Activated CD4-positive, alpha-beta T cell treated with anti-CD3 and anti-CD28 coated beads, Interleukin-2, amount 10 ng/mL, durations not matched to agents 24 days and 14 days (primary cell): ENCODE measurements at regions not wholly inside any gene's neighbourhood (a gene's known extent, or its start where the extent isn't known, plus 50 kb on each side); places are given as distances from the start of the nearest gene placed in this dataset.

Experiments used
- DNase-seq: peaks from one replicate; pipeline ENCODE4 v3.0.0; 2022
- H3K27ac Mint-ChIP-seq: one replicate; pipeline ENCODE4 v1.8.0; 2022; ENCODE audit warnings: mild to moderate bottlenecking, mixed read lengths
- H3K27me3 Mint-ChIP-seq: one replicate; pipeline ENCODE4 v1.8.0; 2022; ENCODE audit warnings: mixed read lengths
- H3K36me3 Mint-ChIP-seq: one replicate; pipeline ENCODE4 v1.8.0; 2022; ENCODE audit warnings: low read depth, mild to moderate bottlenecking, mixed read lengths
- H3K4me1 Mint-ChIP-seq: one replicate; pipeline ENCODE4 v1.8.0; 2021; ENCODE audit warnings: mixed read lengths
- H3K4me3 Mint-ChIP-seq: one replicate; pipeline ENCODE4 v1.8.0; 2022; ENCODE audit warnings: mild to moderate bottlenecking, moderate library complexity, mixed read lengths
- H3K9me3 Mint-ChIP-seq: one replicate; pipeline ENCODE4 v1.8.0; 2021; ENCODE audit warnings: mixed read lengths
- intact Hi-C: fragments of 100-400 bp; cut with micrococcal nuclease; formaldehyde crosslinking; loops from one replicate; pipeline ENCODE4 v1.15.1; 2023

DNA sequence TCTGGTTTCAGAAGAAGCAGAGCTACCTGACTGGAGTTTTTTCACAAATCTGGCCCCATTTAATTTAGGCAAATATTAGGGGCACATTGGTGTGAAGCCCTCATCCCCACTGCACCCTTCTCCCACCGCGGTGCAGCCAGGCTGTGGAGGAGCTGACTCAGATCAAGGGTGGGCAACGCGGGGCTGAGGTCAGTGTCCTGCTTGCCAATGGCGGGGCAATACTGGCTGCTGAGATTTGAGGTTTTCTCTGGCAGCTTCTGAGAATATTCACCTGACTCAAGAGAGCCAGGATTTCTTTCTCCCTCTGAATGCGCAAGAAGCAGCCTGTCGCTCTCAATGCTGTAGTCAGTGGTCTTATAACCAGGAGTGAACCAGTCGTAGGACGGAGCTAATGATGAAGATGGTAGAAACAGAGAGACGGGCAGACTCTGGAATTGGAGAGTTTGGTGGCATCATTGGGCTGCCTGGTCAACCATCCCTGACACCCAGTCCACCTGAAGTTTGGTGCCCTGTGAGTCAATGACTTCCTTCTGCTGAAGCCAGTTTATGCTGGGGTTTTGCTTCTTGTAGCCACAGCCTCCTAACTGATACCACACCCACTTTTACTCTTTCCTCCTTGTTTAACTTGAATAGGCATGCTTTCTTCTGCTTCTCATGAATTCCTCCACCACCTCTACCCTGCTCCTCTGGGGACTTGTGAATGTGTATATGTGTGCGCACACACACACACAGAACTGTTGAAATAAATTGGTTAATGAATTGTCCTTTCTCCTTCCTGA, 123.7 kb upstream of the CTBP2 start:
- Mint-ChIP-seq H3K4me3 (no peak overlapping the region), H3K27me3 (no peaks in the 10 kb centered on the region)

GRCh38 chr10:125283191-125283835, 123.0 kb upstream of the CTBP2 start:
- Mint-ChIP-seq H3K27me3 (no peaks in the 10 kb centered on the region), H3K4me3 (no peak overlapping the region), H3K4me1 (no peaks in the 10 kb centered on the region), H3K36me3 (no peaks in the 10 kb centered on the region), H3K9me3 (peaks cover 6% of the 10 kb centered on the region), H3K27ac (no peak overlapping the region)
- DNase-seq, result no peak
- intact Hi-C loops, result no loop called here

More for the DNA sequence above, 123.7 kb upstream of the CTBP2 start:
- Mint-ChIP-seq H3K27ac (no peak overlapping the region), H3K36me3 (no peaks in the 10 kb centered on the region), H3K9me3 (peaks cover 6% of the 10 kb centered on the region), H3K4me1 (no peaks in the 10 kb centered on the region)
- no peak for DNase-seq
- intact Hi-C loops, result no loop called here

GRCh38 chr10:125281091-125281490, 120.7 kb upstream of the CTBP2 start:
- intact Hi-C loops, result no loop called here
- Mint-ChIP-seq H3K4me1 (no peaks in the 10 kb centered on the region), H3K4me3 (no peak overlapping the region), H3K36me3 (no peaks in the 10 kb centered on the region), H3K9me3 (no peaks in the 10 kb centered on the region), H3K27me3 (no peaks in the 10 kb centered on the region), H3K27ac (no peak overlapping the region)
- DNase-seq, result no peak

- H3K27me3 Mint-ChIP-seq, result no peaks in the 10 kb centered on the region
- intact Hi-C loops, result no loop called here
- no peak for DNase-seq
- no peak overlapping the region for H3K4me3 Mint-ChIP-seq
- no peaks in the 10 kb centered on the region for H3K4me1 Mint-ChIP-seq
- no peaks in the 10 kb centered on the region for H3K36me3 Mint-ChIP-seq
- H3K27ac Mint-ChIP-seq, result no peak overlapping the region
- no peaks in the 10 kb centered on the region for H3K9me3 Mint-ChIP-seq
Observed at GRCh38 chr10:125276133-125276532, 115.8 kb upstream of the CTBP2 start.

GRCh38 chr10:125274961-125275360, 114.6 kb upstream of the CTBP2 start:
- H3K27ac Mint-ChIP-seq, result no peak overlapping the region

DNA sequence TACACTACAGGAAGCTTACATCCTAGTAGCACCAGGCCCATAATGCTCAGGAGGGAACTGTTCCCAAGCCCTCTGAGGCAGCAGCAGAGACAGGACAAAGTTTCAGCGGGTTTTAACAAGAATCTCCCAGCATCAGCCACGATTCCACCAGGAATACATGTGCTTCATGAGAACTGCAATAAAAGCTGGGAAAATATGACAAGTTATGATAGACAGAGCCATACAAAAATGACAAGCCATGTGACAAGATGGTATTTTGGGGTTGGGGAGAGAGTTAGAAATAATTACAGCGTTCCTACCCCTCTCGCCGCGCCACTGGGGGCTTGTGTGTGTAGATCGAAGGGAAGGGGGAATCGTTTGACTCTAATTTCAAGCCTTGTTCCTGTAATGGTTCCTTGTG, 112.7 kb upstream of the CTBP2 start:
- Mint-ChIP-seq H3K36me3 (no peaks in the 10 kb centered on the region), H3K27me3 (no peaks in the 10 kb centered on the region), H3K4me3 (no peak overlapping the region), H3K4me1 (no peaks in the 10 kb centered on the region), H3K9me3 (no peaks in the 10 kb centered on the region), H3K27ac (no peak overlapping the region)
- DNase-seq, result no peak
- intact Hi-C loops, result no loop called here

More at GRCh38 chr10:125274961-125275360, 114.6 kb upstream of the CTBP2 start:
- H3K36me3 Mint-ChIP-seq, result no peaks in the 10 kb centered on the region
- no peak overlapping the region for H3K4me3 Mint-ChIP-seq
- no peaks in the 10 kb centered on the region for H3K9me3 Mint-ChIP-seq
- no peaks in the 10 kb centered on the region for H3K4me1 Mint-ChIP-seq
- no peak for DNase-seq
- H3K27me3 Mint-ChIP-seq, result no peaks in the 10 kb centered on the region
- intact Hi-C loops, result no loop called here

- H3K27ac Mint-ChIP-seq, result no peak overlapping the region
- no peak overlapping the region for H3K4me3 Mint-ChIP-seq
- DNase-seq, result no peak
- no peaks in the 10 kb centered on the region for H3K27me3 Mint-ChIP-seq
- H3K36me3 Mint-ChIP-seq, result no peaks in the 10 kb centered on the region
- no peaks in the 10 kb centered on the region for H3K4me1 Mint-ChIP-seq
- H3K9me3 Mint-ChIP-seq, result no peaks in the 10 kb centered on the region
- intact Hi-C loops, result no loop called here
Observed at GRCh38 chr10:125269716-125270115, 109.4 kb upstream of the CTBP2 start.

DNA sequence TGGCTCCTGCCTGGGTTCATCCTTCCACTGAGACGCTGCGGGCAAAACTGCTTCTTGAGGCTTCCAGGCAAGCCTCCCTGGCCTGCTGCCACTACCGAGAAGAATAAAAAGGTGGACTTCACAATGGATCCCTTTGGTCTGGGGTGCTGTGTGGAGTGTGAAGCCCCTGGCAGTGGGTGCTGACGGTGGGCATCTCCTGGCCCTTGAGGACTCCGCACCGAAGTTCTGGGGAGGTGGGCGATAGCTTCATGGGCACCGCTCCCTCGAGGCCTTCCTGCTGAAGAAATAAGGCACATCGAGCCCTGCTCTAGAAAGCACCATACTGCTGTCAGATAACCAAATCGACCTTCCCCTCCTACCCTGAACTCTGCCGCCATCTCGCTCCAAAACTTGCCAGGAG, 106.6 kb upstream of the CTBP2 start:
- Mint-ChIP-seq H3K9me3 (no peaks in the 10 kb centered on the region), H3K27me3 (no peaks in the 10 kb centered on the region), H3K27ac (no peak overlapping the region), H3K4me3 (no peak overlapping the region), H3K4me1 (no peaks in the 10 kb centered on the region), H3K36me3 (no peaks in the 10 kb centered on the region)
- intact Hi-C loops, result no loop called here
- no peak for DNase-seq

GRCh38 chr10:125266541-125266940, 106.2 kb upstream of the CTBP2 start:
- H3K27me3 Mint-ChIP-seq, result no peaks in the 10 kb centered on the region
- no peak overlapping the region for H3K27ac Mint-ChIP-seq
- H3K36me3 Mint-ChIP-seq, result no peaks in the 10 kb centered on the region
- no peak for DNase-seq
- H3K4me1 Mint-ChIP-seq, result no peaks in the 10 kb centered on the region
- intact Hi-C loops, result no loop called here
- no peaks in the 10 kb centered on the region for H3K9me3 Mint-ChIP-seq
- H3K4me3 Mint-ChIP-seq, result no peak overlapping the region

DNA sequence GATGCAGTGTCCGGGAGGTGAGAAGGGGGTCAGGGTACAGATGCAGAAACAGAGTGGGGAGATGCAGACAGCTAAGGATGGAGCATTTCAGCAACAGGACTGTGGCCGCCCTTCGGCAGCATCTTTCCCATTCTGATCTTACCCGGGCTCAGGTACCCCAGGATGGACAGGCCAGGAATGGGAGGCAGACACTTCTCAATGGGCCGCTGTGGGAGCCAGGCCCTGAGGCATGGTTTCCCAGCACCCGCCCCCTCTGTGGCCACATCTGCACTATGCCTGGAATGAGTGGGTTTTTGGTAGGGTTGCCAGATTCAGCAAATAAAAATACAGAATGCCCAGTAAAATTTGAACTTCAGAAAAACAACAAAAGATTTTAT, 105.2 kb upstream of the CTBP2 start:
- H3K9me3 Mint-ChIP-seq, result peaks cover 3% of the 10 kb centered on the region
- no peaks in the 10 kb centered on the region for H3K36me3 Mint-ChIP-seq
- no peak overlapping the region for H3K4me3 Mint-ChIP-seq
- no peak for DNase-seq
- H3K27ac Mint-ChIP-seq, result no peak overlapping the region
- intact Hi-C loops, result no loop called here
- H3K4me1 Mint-ChIP-seq, result no peaks in the 10 kb centered on the region
- H3K27me3 Mint-ChIP-seq, result no peaks in the 10 kb centered on the region

GRCh38 chr10:125264757-125265578, 104.6 kb upstream of the CTBP2 start:
- Mint-ChIP-seq H3K4me1 (no peaks in the 10 kb centered on the region), H3K9me3 (peaks cover 6% of the 10 kb centered on the region), H3K4me3 (no peak overlapping the region), H3K36me3 (no peaks in the 10 kb centered on the region), H3K27ac (no peak overlapping the region), H3K27me3 (no peaks in the 10 kb centered on the region)
- DNase-seq, result no peak
- intact Hi-C loops, result no loop called here

GRCh38 chr10:125264091-125264490, 103.7 kb upstream of the CTBP2 start:
- Mint-ChIP-seq H3K27me3 (no peaks in the 10 kb centered on the region), H3K27ac (no peak overlapping the region), H3K4me3 (no peak overlapping the region), H3K36me3 (no peaks in the 10 kb centered on the region), H3K4me1 (no peaks in the 10 kb centered on the region), H3K9me3 (peaks cover 6% of the 10 kb centered on the region)
- intact Hi-C loops, result no loop called here
- DNase-seq, result no peak

DNA sequence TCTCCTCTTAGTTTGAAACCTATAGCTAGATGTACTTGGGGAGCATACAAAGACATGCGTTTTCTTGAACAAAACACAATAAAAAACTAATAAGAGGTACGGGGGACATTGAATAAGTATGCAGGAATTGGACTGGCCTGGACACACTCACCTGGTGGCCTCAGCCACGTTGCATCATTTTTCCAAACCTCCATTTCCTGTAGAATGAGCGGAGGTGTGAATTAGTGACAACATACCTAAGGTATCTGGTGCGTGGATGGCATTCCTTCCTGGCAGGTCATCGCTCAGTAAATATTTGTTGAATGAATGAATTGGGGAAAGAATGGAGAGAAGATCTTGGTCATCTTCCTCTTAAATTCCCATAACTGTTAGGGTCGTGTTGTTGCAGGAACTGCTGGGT, 103.2 kb upstream of the CTBP2 start:
- no peak overlapping the region for H3K27ac Mint-ChIP-seq
- intact Hi-C loops, result no loop called here
- H3K4me3 Mint-ChIP-seq, result no peak overlapping the region
- H3K4me1 Mint-ChIP-seq, result no peaks in the 10 kb centered on the region
- H3K36me3 Mint-ChIP-seq, result no peaks in the 10 kb centered on the region
- DNase-seq, result no peak
- H3K27me3 Mint-ChIP-seq, result no peaks in the 10 kb centered on the region
- peaks cover 6% of the 10 kb centered on the region for H3K9me3 Mint-ChIP-seq

DNA sequence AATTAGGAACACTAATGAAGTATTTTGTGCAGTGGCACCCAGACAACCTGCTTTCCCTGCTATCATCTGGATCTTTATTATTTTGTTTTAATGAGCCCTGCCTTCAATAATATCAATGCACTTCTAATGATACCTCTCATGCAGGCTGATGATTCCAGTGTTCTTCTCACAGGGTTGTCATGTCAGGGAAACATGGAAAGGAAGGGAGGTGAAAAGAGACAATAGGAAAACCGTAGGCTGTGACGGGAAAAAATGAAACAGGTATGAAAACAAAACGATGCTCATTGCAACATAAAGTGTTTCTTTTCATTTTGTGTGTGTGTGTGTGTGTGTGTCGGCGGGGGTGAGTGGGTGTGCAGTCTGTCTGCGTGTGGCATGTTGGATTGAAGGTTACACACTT, 102.6 kb upstream of the CTBP2 start:
- H3K9me3 Mint-ChIP-seq, result peaks cover 6% of the 10 kb centered on the region
- H3K4me3 Mint-ChIP-seq, result no peak overlapping the region
- H3K4me1 Mint-ChIP-seq, result no peaks in the 10 kb centered on the region
- intact Hi-C loops, result no loop called here
- no peak for DNase-seq
- no peaks in the 10 kb centered on the region for H3K27me3 Mint-ChIP-seq
- no peaks in the 10 kb centered on the region for H3K36me3 Mint-ChIP-seq
- no peak overlapping the region for H3K27ac Mint-ChIP-seq
